Panc1 (cell line): ENCODE measurements at regions not wholly inside any gene's neighbourhood (a gene's known extent, or its start where the extent isn't known, plus 50 kb on each side); places are given as distances from the start of the nearest gene placed in this dataset.

ENCODE experiments used
- CTCF ChIP-seq: fragments of 450-650 bp; IDR thresholded peaks from 2 replicates; pipeline ENCODE4 v1.5.1; 2017; ENCODE audit warnings: mild to moderate bottlenecking
- POLR2AphosphoS5 ChIP-seq: IDR thresholded peaks from 2 replicates; pipeline ENCODE4 v1.6.1; 2012; ENCODE audit warnings: mild to moderate bottlenecking, low read depth, low read length, moderate library complexity
- REST ChIP-seq, 2 experiments: IDR thresholded peaks; 2 replicates each; pipeline ENCODE4 v1.6.1; 2011 to 2012; ENCODE audit warnings: low read depth in 2 of 2, control low read depth in 1 of 2, low read length in 1 of 2, mild to moderate bottlenecking in 1 of 2, moderate library complexity in 1 of 2; ENCODE audit not compliant: insufficient read depth in 1 of 2
- SIN3A ChIP-seq: IDR thresholded peaks from 2 replicates; pipeline ENCODE4 v1.6.1; 2012; ENCODE audit warnings: low read depth, mild to moderate bottlenecking, low read length, moderate library complexity, borderline replicate concordance; ENCODE audit not compliant: insufficient read depth

GRCh38 chr9:108108852-108109448, 619.4 kb upstream of the KLF4 start:
- TF ChIP-seq CTCF (no peak), REST (IDR thresholded peaks at IDR 0.05; ENCODE audit: insufficient read depth in 1 of 2, low read depth in 2 of 2, low read length in 1 of 2) (no peak), POLR2AphosphoS5 (no peak), SIN3A (no peak)
